ENCODE measurements at regions not wholly inside any gene's neighbourhood (a gene's known extent, or its start where the extent isn't known, plus 50 kb on each side); places are given as distances from the start of the nearest gene placed in this dataset.

- Histone ChIP-seq H3K27ac (ENCODE audit: low read length in 2 of 2) (no peak overlapping the region), H3K79me2 (ENCODE audit: control insufficient read depth, insufficient read depth, low read length) (no peaks in the 10 kb centered on the region), H2AFZ (ENCODE audit: insufficient read depth, low read depth, low read length, poor library complexity, severe bottlenecking) (no peak overlapping the region), H3K9ac (ENCODE audit: low read length) (no peak overlapping the region), H4K20me1 (ENCODE audit: control insufficient read depth, insufficient read depth, low read length, poor library complexity, severe bottlenecking) (no peaks in the 10 kb centered on the region), H3K36me3 (replicated peaks in 1 of 2; ENCODE audit: control extremely low read depth in 1 of 2, control insufficient read depth in 1 of 2, extremely low read depth in 1 of 2, insufficient read depth in 2 of 2, low read length in 1 of 2) (no peaks in the 10 kb centered on the region), H3K9me3 (ENCODE audit: control extremely low read depth in 1 of 3, control insufficient read depth in 2 of 3, insufficient read depth in 1 of 3, low read length in 2 of 3) (peaks cover 0 to 11% (median 0%) of the 10 kb centered on the region in 3 donors), H3K4me2 (replicated peaks; ENCODE audit: low read depth, low read length, poor library complexity, severe bottlenecking) (no peak overlapping the region), H3K4me1 (ENCODE audit: control insufficient read depth in 2 of 2, insufficient read depth in 2 of 2, low read length in 2 of 2) (no peaks in the 10 kb centered on the region), H3K27me3 (replicated peaks in 1 of 4; ENCODE audit: control extremely low read depth in 1 of 4, control insufficient read depth in 3 of 4, insufficient read depth in 4 of 4, low read length in 3 of 4) (no peaks in the 10 kb centered on the region), H3K4me3 (ENCODE audit: control extremely low read depth in 1 of 5, extremely low read depth in 1 of 5, insufficient read depth in 1 of 5, low read depth in 2 of 5, low read length in 4 of 5) (no peak overlapping the region)
- ATAC-seq (ENCODE audit: low read depth) (no peak), DNase-seq (no peak)
- intact Hi-C loops (cut with micrococcal nuclease): no loop called here
- Mint-ChIP-seq H3K27ac (no peak overlapping the region), H3K4me1 (no peaks in the 10 kb centered on the region), H3K27me3 (no peaks in the 10 kb centered on the region), H3K9me3 (ENCODE audit: insufficient read depth) (no peaks in the 10 kb centered on the region), H3K4me3 (no peak overlapping the region)
- TF ChIP-seq EZH2 (IDR thresholded peaks at IDR 0.05; ENCODE audit: borderline replicate concordance, insufficient read depth, low read depth, low read length, poor library complexity, severe bottlenecking) (no peak), CTCF (IDR thresholded peaks at IDR 0.05) (no peak)
- 81% methylated on average over 9 of the region's 10 CpGs for WGBS (ENCODE audit: insufficient coverage)
- CTCF ChIA-PET: no interaction called here
- POLR2A ChIA-PET: no interaction called here
These were observed 329.3 kb upstream of the ADCY2 start for GRCh38 chr5:7066471-7067235.

DNA sequence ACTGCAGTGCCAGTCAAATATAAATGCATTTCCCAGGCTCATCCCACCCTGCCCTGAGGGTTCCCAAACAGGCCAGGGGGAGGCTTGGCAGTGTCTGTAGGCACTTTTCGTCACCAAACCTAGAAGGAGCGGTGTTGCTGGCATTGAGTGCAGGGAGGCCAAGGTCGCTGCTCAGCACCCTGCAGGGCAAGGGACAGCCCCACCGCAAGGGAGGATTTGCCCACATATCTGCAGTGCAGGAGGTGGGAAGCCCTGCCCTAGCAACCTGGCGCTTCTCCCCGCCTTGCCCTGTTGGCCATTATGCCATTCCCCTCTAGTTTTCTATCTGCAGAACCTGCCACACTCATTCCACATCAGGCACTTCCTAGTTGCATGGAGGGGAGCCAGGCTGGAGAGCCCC lies 327.8 kb upstream of the ADCY2 start:
- intact Hi-C loops (cut with micrococcal nuclease): no loop called here
- ChIA-PET CTCF (no interaction called here), POLR2A (no interaction called here)
- no peaks in the 10 kb centered on the region for H4K20me1 ChIP-seq (ENCODE audit: control insufficient read depth, insufficient read depth, low read length, poor library complexity, severe bottlenecking)
- DNase-seq (no peak), ATAC-seq (ENCODE audit: low read depth) (no peak)
- peaks cover 3% of the 10 kb centered on the region for H3K9me3 Mint-ChIP-seq (ENCODE audit: insufficient read depth)
- H2AFZ ChIP-seq (ENCODE audit: insufficient read depth, low read depth, low read length, poor library complexity, severe bottlenecking): no peak overlapping the region
- no peak for TF ChIP-seq CTCF (IDR thresholded peaks at IDR 0.05)
- no peak for TF ChIP-seq EZH2 (IDR thresholded peaks at IDR 0.05; ENCODE audit: borderline replicate concordance, insufficient read depth, low read depth, low read length, poor library complexity, severe bottlenecking)
- H3K9me3 ChIP-seq (ENCODE audit: control extremely low read depth in 1 of 3, control insufficient read depth in 2 of 3, insufficient read depth in 1 of 3, low read length in 2 of 3): peaks cover 0 to 11% (median 0%) of the 10 kb centered on the region in 3 donors
- no peaks in the 10 kb centered on the region for H3K4me1 ChIP-seq (ENCODE audit: control insufficient read depth in 2 of 2, insufficient read depth in 2 of 2, low read length in 2 of 2)
- WGBS (ENCODE audit: insufficient coverage): 93% methylated on average over 6 of the region's 6 CpGs
- no peak overlapping the region for H3K27ac Mint-ChIP-seq
- H3K36me3 ChIP-seq (replicated peaks in 1 of 2; ENCODE audit: control extremely low read depth in 1 of 2, control insufficient read depth in 1 of 2, extremely low read depth in 1 of 2, insufficient read depth in 2 of 2, low read length in 1 of 2): no peaks in the 10 kb centered on the region
- no peaks in the 10 kb centered on the region for H3K27me3 ChIP-seq (replicated peaks in 1 of 4; ENCODE audit: control extremely low read depth in 1 of 4, control insufficient read depth in 3 of 4, insufficient read depth in 4 of 4, low read length in 3 of 4)
- H3K4me2 ChIP-seq (replicated peaks; ENCODE audit: low read depth, low read length, poor library complexity, severe bottlenecking): no peak overlapping the region
- H3K4me3 Mint-ChIP-seq: no peak overlapping the region
- H3K4me1 Mint-ChIP-seq: no peaks in the 10 kb centered on the region
- H3K4me3 ChIP-seq (ENCODE audit: control extremely low read depth in 1 of 5, extremely low read depth in 1 of 5, insufficient read depth in 1 of 5, low read depth in 2 of 5, low read length in 4 of 5): no peak overlapping the region
- no peak overlapping the region for H3K9ac ChIP-seq (ENCODE audit: low read length)
- H3K27ac ChIP-seq (ENCODE audit: low read length in 2 of 2): no peak overlapping the region
- H3K27me3 Mint-ChIP-seq: no peaks in the 10 kb centered on the region
- no peaks in the 10 kb centered on the region for H3K79me2 ChIP-seq (ENCODE audit: control insufficient read depth, insufficient read depth, low read length)
